ENCODE measurements at regions not wholly inside any gene's neighbourhood (a gene's known extent, or its start where the extent isn't known, plus 50 kb on each side); places are given as distances from the start of the nearest gene placed in this dataset.

DNA sequence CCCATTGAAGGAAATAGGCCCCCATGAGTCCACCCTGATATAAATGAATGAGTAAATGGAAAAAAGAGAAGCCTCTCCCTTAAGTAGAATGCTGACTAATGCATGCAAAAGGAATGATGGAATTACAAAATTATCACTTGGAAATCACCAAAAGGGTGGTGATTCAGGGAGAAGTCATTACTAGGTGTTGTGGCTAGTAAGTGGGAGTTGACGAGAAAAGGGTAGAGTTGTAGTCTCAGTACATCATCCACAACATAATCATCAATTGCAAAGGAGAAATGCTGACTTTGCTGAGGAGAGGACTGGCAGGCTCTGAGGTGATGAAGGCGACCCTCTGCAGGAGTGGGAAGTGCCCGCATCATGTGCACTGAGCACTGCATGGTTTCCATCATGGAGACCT, 201.5 kb upstream of the S1PR3 start:
- FAIRE-seq, result no peak
- no peak for DNase-seq (ENCODE audit: low spot score)

- DNase-seq (ENCODE audit: low spot score), result no peak
- FAIRE-seq, result no peak
These were observed 200.0 kb upstream of the S1PR3 start for GRCh38 chr9:88791105-88791805.

GRCh38 chr9:88792502-88792901, 198.8 kb upstream of the S1PR3 start:
- DNase-seq (ENCODE audit: low spot score) (no peak), FAIRE-seq (no peak)

GRCh38 chr9:88794100-88794499, 197.2 kb upstream of the S1PR3 start:
- DNase-seq (ENCODE audit: low spot score) (no peak), FAIRE-seq (no peak)

- no peak for FAIRE-seq
- no peak for DNase-seq (ENCODE audit: low spot score)
These were observed 194.3 kb upstream of the S1PR3 start for GRCh38 chr9:88796947-88797346.

- FAIRE-seq, result no peak
- no peak for DNase-seq (ENCODE audit: low spot score)
These were observed 192.8 kb upstream of the S1PR3 start for GRCh38 chr9:88798476-88798875.

DNA sequence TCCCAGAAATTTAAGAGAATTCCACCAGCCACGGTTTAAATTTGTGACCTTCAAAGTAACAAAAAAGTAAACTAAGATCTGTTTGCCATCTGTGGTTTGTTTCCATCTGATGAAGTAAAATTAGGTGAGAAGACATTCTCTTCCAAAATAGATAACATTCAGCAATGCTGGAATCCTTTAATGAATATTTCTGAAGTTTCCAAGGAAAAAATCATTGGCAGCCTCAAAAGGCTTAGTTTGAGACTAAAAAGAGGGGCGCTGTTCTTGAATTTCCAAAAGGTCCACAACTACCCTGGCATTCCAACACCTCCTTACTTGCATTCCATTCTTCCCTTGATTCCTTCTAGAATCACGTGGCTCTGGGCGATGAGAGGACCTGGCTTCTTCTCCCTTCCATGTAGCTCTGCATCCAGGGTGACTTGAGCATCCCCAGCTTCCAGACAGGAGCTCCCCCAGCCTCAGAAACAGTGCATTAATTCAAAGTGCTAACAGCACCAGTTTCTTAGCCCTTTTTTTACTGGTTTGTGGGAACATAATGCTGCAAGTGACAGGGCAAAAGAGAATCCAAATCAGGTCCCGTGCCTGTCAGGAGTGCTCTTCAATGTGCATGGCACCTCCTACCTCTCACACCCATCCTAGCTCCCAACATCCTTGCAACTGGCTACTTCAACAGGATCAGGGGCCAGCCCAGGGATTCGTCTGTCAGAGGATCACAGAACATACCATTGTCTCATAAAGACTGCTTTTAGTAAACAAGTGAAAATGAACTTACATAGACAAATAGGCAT, 191.5 kb upstream of the S1PR3 start:
- FAIRE-seq (no peak), DNase-seq (ENCODE audit: low spot score) (no peak)

GRCh38 chr9:88800329-88800682, 191.0 kb upstream of the S1PR3 start:
- FAIRE-seq, result no peak
- DNase-seq (ENCODE audit: low spot score), result no peak

- FAIRE-seq (no peak), DNase-seq (ENCODE audit: low spot score) (no peak)
These were observed 190.0 kb upstream of the S1PR3 start for GRCh38 chr9:88801214-88801796.

- FAIRE-seq (no peak), DNase-seq (ENCODE audit: low spot score) (no peak)
These were observed 188.7 kb upstream of the S1PR3 start for GRCh38 chr9:88802533-88802932.

- no peak for FAIRE-seq
These were observed 187.6 kb upstream of the S1PR3 start for GRCh38 chr9:88803546-88804253.

GRCh38 chr9:88804254-88804596, 187.0 kb upstream of the S1PR3 start:
- FAIRE-seq, result no peak
- no peak for DNase-seq (ENCODE audit: low spot score)

More at GRCh38 chr9:88803546-88804253, 187.6 kb upstream of the S1PR3 start:
- DNase-seq (ENCODE audit: low spot score), result no peak

GRCh38 chr9:88805217-88805943, 185.9 kb upstream of the S1PR3 start:
- DNase-seq (ENCODE audit: low spot score), result no peak
- no peak for FAIRE-seq

- no peak for DNase-seq (ENCODE audit: low spot score)
- FAIRE-seq, result no peak
These were observed 183.8 kb upstream of the S1PR3 start for GRCh38 chr9:88807426-88807825.

DNA sequence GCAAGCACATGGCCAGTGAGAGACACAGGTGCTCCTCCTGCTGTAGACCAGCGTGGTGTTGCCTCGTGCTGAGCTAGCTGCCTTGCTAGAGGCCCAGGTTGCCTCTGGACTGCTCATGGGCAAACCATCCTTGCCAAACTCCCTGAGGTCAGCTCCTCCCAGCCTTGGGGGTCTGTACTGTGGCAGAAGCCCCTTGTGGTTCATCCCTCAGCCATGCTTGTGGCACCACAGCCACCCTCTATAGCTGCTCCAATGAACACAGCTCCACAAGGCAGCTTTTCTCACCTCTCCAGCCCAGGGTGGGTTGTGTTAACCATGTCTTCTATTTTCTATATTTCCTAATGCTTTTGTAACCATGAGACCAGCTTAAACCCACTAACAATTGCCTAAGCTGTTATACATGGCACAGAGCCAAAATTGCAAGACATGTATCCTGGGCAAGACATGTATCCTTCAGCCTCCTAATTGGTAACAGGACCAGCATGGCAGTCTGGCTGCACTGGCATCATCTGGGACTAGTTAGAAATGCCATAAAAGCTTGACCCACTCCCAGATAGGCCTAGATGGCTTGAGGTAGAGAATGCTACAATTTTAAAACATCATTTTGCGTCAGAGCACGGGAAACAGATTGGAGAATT, 183.1 kb upstream of the S1PR3 start:
- FAIRE-seq (no peak), DNase-seq (ENCODE audit: low spot score) (no peak)

DNA sequence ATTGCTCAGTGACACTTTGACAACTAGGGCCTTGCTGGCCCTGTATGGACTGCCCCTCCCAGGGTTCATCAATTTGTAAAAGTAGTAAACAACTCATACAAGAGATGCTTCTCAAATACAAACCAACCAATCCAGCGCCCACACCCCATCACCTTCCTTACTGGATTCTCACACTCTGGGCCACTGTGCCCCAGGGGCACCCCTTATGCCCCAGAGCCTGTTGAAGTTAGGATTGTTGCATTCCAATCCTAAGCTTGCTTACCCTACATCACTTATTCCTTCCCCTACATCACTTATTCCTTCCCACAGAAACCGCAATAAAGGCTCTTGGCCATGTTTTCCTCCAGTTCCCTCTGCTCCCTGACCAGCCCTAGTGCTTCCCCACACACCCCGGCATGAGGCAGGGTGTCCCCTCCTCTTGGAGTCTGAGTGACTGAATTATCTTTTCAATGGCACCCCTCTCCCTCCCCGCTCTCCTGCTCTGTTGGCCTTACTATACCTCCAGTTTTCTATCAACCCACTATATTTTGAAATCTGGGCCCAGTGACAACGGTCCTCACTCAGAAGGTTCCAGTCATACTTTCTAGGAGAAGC, 182.4 kb upstream of the S1PR3 start:
- FAIRE-seq, result no peak
- DNase-seq (ENCODE audit: low spot score), result no peak

DNA sequence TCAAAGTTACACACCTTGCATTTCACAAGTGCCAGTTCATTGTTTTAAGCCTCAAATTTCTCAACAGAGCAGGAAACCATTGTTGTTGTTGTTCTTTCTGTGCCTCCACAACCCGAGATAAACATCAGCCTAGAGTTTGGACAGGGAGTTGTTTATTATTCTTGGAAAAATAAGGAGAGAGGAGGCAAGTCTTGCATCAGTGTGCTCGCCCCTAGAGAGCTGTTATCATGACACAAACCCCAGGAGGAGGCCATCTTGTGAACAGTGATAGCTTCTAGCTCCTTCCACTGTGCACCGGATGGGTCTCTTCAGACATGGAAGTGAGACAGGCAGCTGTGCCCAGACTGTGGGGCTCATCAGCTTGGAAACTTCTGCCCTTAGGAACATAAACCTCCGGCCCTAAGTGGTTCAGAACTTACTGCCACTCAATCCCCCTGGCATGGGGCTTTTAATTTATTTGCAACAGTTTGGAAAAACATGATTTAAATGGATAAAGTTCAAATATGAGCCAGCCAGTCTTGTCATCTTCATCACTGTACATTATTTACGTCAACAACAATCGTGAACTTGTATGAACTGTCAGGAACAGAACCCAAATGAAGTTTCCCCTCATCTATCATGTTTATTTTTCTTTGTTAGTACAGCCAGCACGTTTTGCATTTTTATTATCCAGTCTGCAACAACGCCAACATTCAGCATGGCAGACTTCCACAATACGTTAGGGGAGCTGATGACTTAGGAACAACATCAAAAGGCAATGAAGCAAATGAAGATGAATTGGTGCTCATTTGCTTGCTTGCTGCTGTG, 181.7 kb upstream of the S1PR3 start:
- DNase-seq (ENCODE audit: low spot score), result no peak
- FAIRE-seq, result no peak

DNA sequence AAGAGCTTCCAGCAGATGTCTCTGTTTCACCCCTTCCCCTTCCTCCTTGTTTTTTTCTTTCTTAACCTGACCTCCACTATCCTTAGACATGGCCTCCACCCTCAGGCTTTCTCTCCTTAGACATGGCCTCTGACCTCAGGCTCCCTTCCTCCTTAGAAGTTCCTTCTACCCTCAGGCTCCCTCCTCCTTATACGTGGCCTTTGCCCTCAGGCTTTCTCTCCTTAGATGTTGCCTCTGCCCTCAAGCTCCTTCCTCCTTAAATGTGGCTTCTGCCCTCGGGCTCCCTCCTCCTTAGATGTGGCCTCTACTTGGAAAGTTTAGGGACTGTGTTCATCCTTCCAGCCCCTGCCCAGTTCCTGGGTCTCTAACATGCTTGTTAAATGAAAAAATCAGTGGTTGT, 180.4 kb upstream of the S1PR3 start:
- no peak for FAIRE-seq
- DNase-seq (ENCODE audit: low spot score), result no peak

- no peak for FAIRE-seq
- no peak for DNase-seq (ENCODE audit: low spot score)
These were observed 179.8 kb upstream of the S1PR3 start for GRCh38 chr9:88811511-88811910.
